DOHH2 (cell line): ENCODE measurements at regions not wholly inside any gene's neighbourhood (a gene's known extent, or its start where the extent isn't known, plus 50 kb on each side); places are given as distances from the start of the nearest gene placed in this dataset.

ENCODE experiments used
- CTCF ChIP-seq: fragments of 200-600 bp; sonication (generic); IDR thresholded peaks from one replicate; pipeline ENCODE4 v1.5.1; 2014; ENCODE audit warnings: antibody characterized with exemption, mild to moderate bottlenecking, low read depth, low read length; ENCODE audit not compliant: poor library complexity, severe bottlenecking
- EZH2phosphoT487 ChIP-seq: fragments of 200-600 bp; sonication (generic); IDR thresholded peaks from 2 replicates; pipeline ENCODE4 v1.6.1; 2017; ENCODE audit warnings: borderline replicate concordance, mild to moderate bottlenecking, antibody characterized with exemption, low read length, moderate library complexity, mixed read lengths

GRCh38 chr18:57943723-57944122 lies 100.3 kb upstream of the NEDD4L start:
- TF ChIP-seq CTCF (no peak), EZH2phosphoT487 (no peak)
